B cell (primary cell): ENCODE measurements at regions not wholly inside any gene's neighbourhood (a gene's known extent, or its start where the extent isn't known, plus 50 kb on each side); places are given as distances from the start of the nearest gene placed in this dataset.

Source experiments
- ATAC-seq: fragments of 200-7000 bp; cut with Tn5 transposase; one replicate; pipeline ENCODE4 v1.10.0; 2021; ENCODE audit warnings: low read depth, mild to moderate bottlenecking, moderate number of reproducible peaks, moderate library complexity
- CTCF ChIA-PET: fragments of 350-600 bp; sonication (Branson Sonifier 250); formaldehyde crosslinking; loops from one replicate; lab custom pipeline; 2021; ENCODE audit warnings: antibody characterized with exemption, inconsistent platforms; lab: Charles Lee
- POLR2A ChIA-PET: fragments of 350-600 bp; sonication (Branson Sonifier 250); formaldehyde crosslinking; loops from one replicate; lab custom pipeline; 2021; ENCODE audit warnings: antibody characterized with exemption; lab: Charles Lee
- DNase-seq: peaks from one replicate; pipeline ENCODE4 v3.0.0; 2013
- H2AFZ ChIP-seq: 2 replicates; pipeline ENCODE4 v1.6.1; 2012; ENCODE audit warnings: mild to moderate bottlenecking, low read depth, low read length; ENCODE audit not compliant: insufficient read depth, poor library complexity, severe bottlenecking
- H3K27ac ChIP-seq, 2 donors: 1 replicate in 1 of 2; 2 replicates in 1 of 2; pipeline ENCODE4 v1.5.1; 2012 to 2013; ENCODE audit warnings: low read length in 2 of 2, mild to moderate bottlenecking in 2 of 2, moderate library complexity in 1 of 2
- H3K27me3 ChIP-seq, 4 experiments: fragments of 200-600 bp in 1 of 4; sonication (generic) in 1 of 4; replicated peaks in 1 of 4; 1 replicate in 2 of 4; 2 replicates in 2 of 4; pipeline versions ENCODE4 v1.6.1 to v1.7.0; 2013 to 2016; ENCODE audit warnings: low read length in 3 of 4, mild to moderate bottlenecking in 2 of 4, mixed read lengths in 1 of 4, moderate library complexity in 1 of 4; ENCODE audit not compliant: insufficient read depth in 4 of 4, control insufficient read depth in 3 of 4; ENCODE audit errors: control extremely low read depth in 1 of 4
- H3K36me3 ChIP-seq, 2 experiments: replicated peaks in 1 of 2; 1 replicate in 1 of 2; 2 replicates in 1 of 2; pipeline versions ENCODE4 v1.6.1 to v1.7.1; 2013; ENCODE audit warnings: low read length in 1 of 2; ENCODE audit not compliant: insufficient read depth in 2 of 2, control insufficient read depth in 1 of 2; ENCODE audit errors: control extremely low read depth in 1 of 2, extremely low read depth in 1 of 2
- H3K4me1 ChIP-seq, 2 donors: fragments of 200-600 bp in 1 of 2; sonication (generic) in 1 of 2; 1 replicate in 1 of 2; 2 replicates in 1 of 2; pipeline versions ENCODE4 v1.5.1 to v1.6.1; 2013 to 2017; ENCODE audit warnings: low read length in 2 of 2; ENCODE audit not compliant: control insufficient read depth in 2 of 2, insufficient read depth in 2 of 2
- H3K4me2 ChIP-seq: replicated peaks from 2 replicates; pipeline ENCODE3; 2012; ENCODE audit warnings: mild to moderate bottlenecking, low read depth, low read length; ENCODE audit not compliant: poor library complexity, severe bottlenecking
- H3K4me3 ChIP-seq, 5 experiments: fragments of 200-600 bp in 1 of 5; sonication (generic) in 1 of 5; 1 replicate in 3 of 5; 2 replicates in 2 of 5; pipeline versions ENCODE4 v1.5.1 to v1.7.0; 2011 to 2016; ENCODE audit warnings: low read length in 4 of 5, mild to moderate bottlenecking in 4 of 5, low read depth in 2 of 5, control low read depth in 1 of 5, moderate library complexity in 1 of 5; ENCODE audit not compliant: insufficient read depth in 1 of 5; ENCODE audit errors: control extremely low read depth in 1 of 5, extremely low read depth in 1 of 5
- H3K79me2 ChIP-seq: fragments of 200-600 bp; sonication (generic); one replicate; pipeline ENCODE4 v1.6.0; 2016; ENCODE audit warnings: low read length; ENCODE audit not compliant: control insufficient read depth, insufficient read depth
- H3K9ac ChIP-seq: fragments of 200-600 bp; sonication (generic); 2 replicates; pipeline ENCODE4 v1.6.1; 2017; ENCODE audit warnings: mild to moderate bottlenecking, low read length, moderate library complexity
- H3K9me3 ChIP-seq, 3 donors: one replicate each; pipeline versions ENCODE4 v1.6.1 to v1.7.1; 2013; ENCODE audit warnings: low read length in 2 of 3; ENCODE audit not compliant: control insufficient read depth in 2 of 3, insufficient read depth in 1 of 3; ENCODE audit errors: control extremely low read depth in 1 of 3
- H4K20me1 ChIP-seq: 2 replicates; pipeline ENCODE4 v1.6.0; 2012; ENCODE audit warnings: mild to moderate bottlenecking, low read length; ENCODE audit not compliant: insufficient read depth, control insufficient read depth, poor library complexity, severe bottlenecking
- H3K27ac Mint-ChIP-seq: one replicate; pipeline ENCODE4 v1.8.0; 2021; ENCODE audit warnings: mixed read lengths
- H3K27me3 Mint-ChIP-seq: one replicate; pipeline ENCODE4 v1.8.0; 2021; ENCODE audit warnings: mixed read lengths
- H3K4me1 Mint-ChIP-seq: one replicate; pipeline ENCODE4 v1.8.0; 2021; ENCODE audit warnings: mixed read lengths
- H3K4me3 Mint-ChIP-seq: one replicate; pipeline ENCODE4 v1.8.0; 2021; ENCODE audit warnings: mixed read lengths
- H3K9me3 Mint-ChIP-seq: one replicate; pipeline ENCODE4 v1.8.0; 2022; ENCODE audit warnings: mixed read lengths; ENCODE audit not compliant: insufficient read depth
- EZH2 ChIP-seq: IDR thresholded peaks from 2 replicates; pipeline ENCODE4 v1.6.1; 2012; ENCODE audit warnings: borderline replicate concordance, low read depth, mild to moderate bottlenecking, moderate library complexity, low read length; ENCODE audit not compliant: insufficient read depth, poor library complexity, severe bottlenecking
- WGBS: methylation state at CpG from one replicate; pipeline ENCODE4 v1.1.5; 2013; ENCODE audit warnings: missing lambda C conversion rate; ENCODE audit not compliant: insufficient coverage; 5-methylcytosine and 5-hydroxymethylcytosine counted together
- intact Hi-C: fragments of 100-400 bp; cut with micrococcal nuclease; formaldehyde crosslinking; loops from one replicate; pipeline ENCODE4 v1.10.0; 2022
- TF ChIP-seq, protein P1 (sequence below): fragments of 200-600 bp; IDR thresholded peaks from one replicate; pipeline ENCODE4 v1.8.0; 2022; ENCODE audit warnings: antibody characterized with exemption, mild to moderate bottlenecking

DNA sequence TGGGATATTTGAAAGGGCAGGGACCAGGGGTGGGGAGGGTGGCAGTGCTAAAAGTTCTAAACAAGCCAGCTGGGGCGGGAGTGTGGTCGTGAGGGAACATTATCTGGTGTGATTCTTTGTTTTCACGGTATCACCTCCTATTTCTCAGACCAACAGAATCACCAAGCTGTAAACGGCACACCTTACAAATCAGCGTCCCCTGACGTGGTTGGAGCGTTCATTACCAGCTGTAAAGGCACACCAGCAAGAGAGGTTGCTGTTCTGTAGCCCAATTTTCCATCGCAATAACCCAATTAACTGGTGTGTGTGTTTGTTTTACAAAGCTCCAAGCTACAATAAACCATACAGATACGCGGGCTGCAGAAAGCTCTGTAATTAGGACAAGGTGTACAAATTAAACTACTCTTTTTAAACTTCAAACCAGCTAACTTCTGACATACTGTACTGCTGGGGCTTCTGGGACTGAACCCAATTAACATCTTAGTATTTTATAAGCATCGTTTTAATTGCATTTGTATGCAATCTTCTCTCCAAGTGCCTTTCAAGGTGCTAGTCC is 303.6 kb upstream of the CLINT1 start:
- Mint-ChIP-seq H3K4me3 (no peak overlapping the region), H3K27ac (no peak overlapping the region), H3K27me3 (peaks cover 19% of the 10 kb centered on the region), H3K9me3 (no peaks in the 10 kb centered on the region), H3K4me1 (no peaks in the 10 kb centered on the region)
- no peak overlapping the region for H3K9ac ChIP-seq
- H3K4me3 ChIP-seq: no peak overlapping the region
- ChIA-PET POLR2A (no interaction called here), CTCF (interaction anchor here (1.1 to 2.6 kb wide), 2 partner anchors 533 to 944 kb away, joined by 3 to 14 read pairs; no protein-coding TSS in a partner anchor)
- TF ChIP-seq, protein P1, sequence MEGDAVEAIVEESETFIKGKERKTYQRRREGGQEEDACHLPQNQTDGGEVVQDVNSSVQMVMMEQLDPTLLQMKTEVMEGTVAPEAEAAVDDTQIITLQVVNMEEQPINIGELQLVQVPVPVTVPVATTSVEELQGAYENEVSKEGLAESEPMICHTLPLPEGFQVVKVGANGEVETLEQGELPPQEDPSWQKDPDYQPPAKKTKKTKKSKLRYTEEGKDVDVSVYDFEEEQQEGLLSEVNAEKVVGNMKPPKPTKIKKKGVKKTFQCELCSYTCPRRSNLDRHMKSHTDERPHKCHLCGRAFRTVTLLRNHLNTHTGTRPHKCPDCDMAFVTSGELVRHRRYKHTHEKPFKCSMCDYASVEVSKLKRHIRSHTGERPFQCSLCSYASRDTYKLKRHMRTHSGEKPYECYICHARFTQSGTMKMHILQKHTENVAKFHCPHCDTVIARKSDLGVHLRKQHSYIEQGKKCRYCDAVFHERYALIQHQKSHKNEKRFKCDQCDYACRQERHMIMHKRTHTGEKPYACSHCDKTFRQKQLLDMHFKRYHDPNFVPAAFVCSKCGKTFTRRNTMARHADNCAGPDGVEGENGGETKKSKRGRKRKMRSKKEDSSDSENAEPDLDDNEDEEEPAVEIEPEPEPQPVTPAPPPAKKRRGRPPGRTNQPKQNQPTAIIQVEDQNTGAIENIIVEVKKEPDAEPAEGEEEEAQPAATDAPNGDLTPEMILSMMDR: no peak
- no peak for TF ChIP-seq EZH2
- H3K27ac ChIP-seq: no peak overlapping the region
- H3K27me3 ChIP-seq: peaks cover 0 to 3% (median 0%) of the 10 kb centered on the region in 4 experiments
- intact Hi-C loops: no loop called here
- no peaks in the 10 kb centered on the region for H3K79me2 ChIP-seq
- ATAC-seq: no peak
- no peaks in the 10 kb centered on the region for H3K36me3 ChIP-seq
- H3K4me1 ChIP-seq: no peaks in the 10 kb centered on the region
- H3K9me3 ChIP-seq: no peaks in the 10 kb centered on the region
- H2AFZ ChIP-seq: no peak overlapping the region
- H3K4me2 ChIP-seq: no peak overlapping the region
- 90% methylated on average over 2 of the region's 11 CpGs for WGBS
- DNase-seq: no peak
- H4K20me1 ChIP-seq: no peaks in the 10 kb centered on the region

DNA sequence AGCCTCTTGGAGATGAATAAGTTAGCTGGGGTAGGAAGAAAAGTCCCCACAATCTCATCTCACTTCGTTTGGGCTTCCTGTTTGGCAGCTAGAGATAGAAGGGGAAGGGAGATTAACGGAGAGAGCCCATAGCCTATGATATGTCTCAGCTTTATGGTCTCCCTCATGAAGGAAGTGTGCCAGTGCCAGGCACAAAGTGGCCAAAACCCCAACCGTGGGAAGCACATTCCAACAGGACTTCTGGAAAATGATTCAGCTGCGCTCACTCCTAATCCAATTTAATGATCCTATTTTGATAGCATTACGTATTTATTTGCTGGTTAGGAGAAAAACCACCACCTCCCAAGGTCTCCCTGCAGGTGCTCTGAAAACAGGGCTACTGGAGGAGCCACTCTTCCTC is 303.1 kb upstream of the CLINT1 start:
- no peak overlapping the region for H3K4me2 ChIP-seq
- whole genome bisulfite sequencing: 53% methylated on average over 2 of the region's 5 CpGs
- H2AFZ ChIP-seq: no peak overlapping the region
- intact Hi-C loops: no loop called here
- Mint-ChIP-seq H3K27me3 (peaks cover 23% of the 10 kb centered on the region), H3K9me3 (no peaks in the 10 kb centered on the region), H3K27ac (no peak overlapping the region), H3K4me3 (no peak overlapping the region), H3K4me1 (no peaks in the 10 kb centered on the region)
- H3K4me1 ChIP-seq: no peaks in the 10 kb centered on the region
- H3K9me3 ChIP-seq: no peaks in the 10 kb centered on the region
- no peak overlapping the region for H3K9ac ChIP-seq
- no peak overlapping the region for H3K4me3 ChIP-seq
- no peak for ATAC-seq
- ChIA-PET CTCF (interaction anchor here (1.1 to 2.6 kb wide), 3 partner anchors 13 to 944 kb away, joined by 3 to 14 read pairs (median 6); no protein-coding TSS in a partner anchor), POLR2A (no interaction called here)
- H3K27ac ChIP-seq: no peak overlapping the region
- H4K20me1 ChIP-seq: no peaks in the 10 kb centered on the region
- no peak for DNase-seq
- H3K79me2 ChIP-seq: no peaks in the 10 kb centered on the region
- TF ChIP-seq EZH2: no peak
- TF ChIP-seq, protein P1: no peak
- H3K27me3 ChIP-seq: peaks cover 0 to 5% (median 0%) of the 10 kb centered on the region in 4 experiments
- no peaks in the 10 kb centered on the region for H3K36me3 ChIP-seq
